ENCODE measurements at regions not wholly inside any gene's neighbourhood (a gene's known extent, or its start where the extent isn't known, plus 50 kb on each side); places are given as distances from the start of the nearest gene placed in this dataset.

DNA sequence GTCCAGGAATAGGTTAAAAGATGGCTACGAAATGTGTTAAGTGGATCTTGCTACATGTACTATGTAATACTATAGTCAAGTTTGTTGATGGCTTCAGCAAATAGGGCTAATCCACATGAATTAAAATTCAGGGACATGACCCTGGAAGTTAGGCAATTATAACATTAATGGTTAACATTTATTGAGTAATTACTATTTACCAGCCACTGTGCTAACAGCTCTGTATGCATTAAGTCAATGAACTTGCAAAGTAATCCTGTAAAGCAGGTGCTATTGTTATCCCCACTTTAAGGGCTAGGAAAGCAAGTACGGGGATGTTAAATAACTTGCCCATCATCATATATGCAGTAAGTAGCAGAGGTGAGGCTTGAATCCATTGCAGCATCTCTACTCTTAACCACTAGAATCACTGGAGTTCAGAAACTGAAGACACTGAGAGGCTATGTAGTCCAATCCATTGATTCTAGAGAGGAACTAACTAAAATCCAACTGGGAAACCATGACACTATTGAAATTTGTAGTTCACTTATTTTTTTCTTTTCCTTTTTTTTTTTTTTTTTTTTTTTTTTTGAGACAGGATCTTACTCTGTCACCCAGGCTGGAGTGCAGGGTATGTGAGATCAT, 77.5 kb upstream of the SPINK5 start:
- TF ChIP-seq POLR2A (IDR thresholded peaks at IDR 0.05; ENCODE audit: low read depth, low read length) (no peak), POLR2AphosphoS5 (IDR thresholded peaks at IDR 0.05; ENCODE audit: low read depth, low read length) (no peak), TAF1 (IDR thresholded peaks at IDR 0.05; ENCODE audit: borderline replicate concordance, low read depth, low read length) (no peak)
- DNase-seq (ENCODE audit: insufficient read length) (no peak), FAIRE-seq (no peak)

DNA sequence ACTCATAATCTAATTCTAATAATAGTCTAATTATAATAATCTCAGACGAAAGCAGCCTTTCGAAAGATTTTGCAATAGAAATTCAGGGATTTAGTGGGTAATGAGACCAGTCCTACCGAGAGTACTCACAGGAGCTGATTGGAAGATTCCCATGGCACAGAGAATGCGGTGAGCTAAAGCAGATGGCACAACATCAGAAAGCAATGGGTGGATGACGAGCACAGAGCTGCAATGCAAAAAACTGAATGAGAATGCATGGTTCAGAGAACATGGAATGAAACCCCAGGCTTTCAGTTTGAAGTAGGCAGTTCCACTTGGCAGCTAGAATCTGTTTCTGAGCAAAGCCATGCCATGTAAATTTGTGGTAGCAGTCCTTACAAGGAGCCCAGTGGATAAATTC, 78.2 kb upstream of the SPINK5 start:
- FAIRE-seq = no peak
- TF ChIP-seq TAF1 (IDR thresholded peaks at IDR 0.05; ENCODE audit: borderline replicate concordance, low read depth, low read length) (no peak), POLR2A (IDR thresholded peaks at IDR 0.05; ENCODE audit: low read depth, low read length) (no peak), POLR2AphosphoS5 (IDR thresholded peaks at IDR 0.05; ENCODE audit: low read depth, low read length) (no peak)
- no peak for DNase-seq (ENCODE audit: insufficient read length)

DNA sequence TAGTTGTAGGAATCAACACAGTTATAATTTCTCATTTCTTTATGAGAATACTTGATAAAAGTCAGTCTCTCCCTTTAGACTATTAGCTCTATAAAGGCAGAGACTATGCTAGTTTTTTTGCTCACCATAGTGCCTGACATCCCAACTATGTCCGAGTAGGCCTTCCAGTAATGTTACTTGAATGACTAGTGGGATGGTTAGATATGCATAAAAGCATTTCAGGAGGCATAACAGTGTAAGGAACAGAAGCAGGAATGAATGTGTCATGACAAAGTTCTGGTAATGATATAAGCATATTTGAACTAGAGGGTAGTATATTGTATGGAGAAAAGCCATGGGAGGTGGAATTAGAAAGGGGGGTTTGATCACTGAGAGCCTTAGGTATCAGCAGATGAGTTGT, 77.4 kb upstream of the C5orf46 start:
- DNase-seq (ENCODE audit: insufficient read length) (no peak), FAIRE-seq (no peak)
- TF ChIP-seq TAF1 (IDR thresholded peaks at IDR 0.05; ENCODE audit: borderline replicate concordance, low read depth, low read length) (no peak), POLR2A (IDR thresholded peaks at IDR 0.05; ENCODE audit: low read depth, low read length) (no peak)

DNA sequence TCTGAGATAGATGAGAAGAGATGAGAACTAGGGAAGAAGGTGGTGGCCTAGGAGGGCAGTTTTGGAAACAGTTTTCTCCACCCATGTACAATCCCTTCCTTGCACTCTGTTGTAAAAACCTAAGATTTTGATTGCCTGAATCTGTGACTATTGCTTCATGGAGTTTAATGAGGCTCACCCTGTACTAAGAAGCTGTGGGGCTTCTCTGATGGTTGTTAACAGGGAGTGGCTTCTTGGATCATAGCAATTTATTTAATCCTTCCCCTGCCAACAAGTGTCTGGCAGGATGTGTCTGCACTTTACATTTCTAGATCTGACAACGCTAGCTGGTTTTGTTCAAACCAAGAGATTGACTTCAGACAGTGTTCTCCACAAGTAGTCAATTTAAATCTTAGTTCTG, 74.7 kb upstream of the C5orf46 start:
- no peak for DNase-seq (ENCODE audit: insufficient read length)
- no peak for FAIRE-seq
- TF ChIP-seq TAF1 (IDR thresholded peaks at IDR 0.05; ENCODE audit: borderline replicate concordance, low read depth, low read length) (no peak), POLR2A (IDR thresholded peaks at IDR 0.05; ENCODE audit: low read depth, low read length) (no peak), POLR2AphosphoS5 (IDR thresholded peaks at IDR 0.05; ENCODE audit: low read depth, low read length) (no peak)

DNA sequence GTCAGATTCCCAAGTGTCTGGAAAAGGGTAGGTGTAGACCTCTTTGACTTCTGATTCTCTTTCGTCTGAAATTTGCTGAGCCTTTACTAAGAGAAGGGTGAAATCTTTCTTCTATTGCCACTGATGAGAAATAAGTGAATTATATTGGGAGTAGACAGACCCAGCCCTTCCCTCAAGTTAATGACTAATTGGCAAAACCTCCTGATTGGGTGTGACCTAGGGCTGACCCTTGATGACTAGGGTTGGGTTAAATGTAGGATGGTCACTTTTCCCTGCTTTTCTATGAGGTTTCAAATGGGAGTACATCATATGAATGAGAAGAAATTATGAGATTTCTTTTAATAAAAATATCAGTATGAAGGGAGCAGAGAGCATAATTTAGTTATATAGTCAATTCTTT, 73.4 kb upstream of the C5orf46 start:
- TF ChIP-seq POLR2AphosphoS5 (IDR thresholded peaks at IDR 0.05; ENCODE audit: low read depth, low read length) (no peak), POLR2A (IDR thresholded peaks at IDR 0.05; ENCODE audit: low read depth, low read length) (no peak), TAF1 (IDR thresholded peaks at IDR 0.05; ENCODE audit: borderline replicate concordance, low read depth, low read length) (no peak)
- DNase-seq (ENCODE audit: insufficient read length) (no peak), FAIRE-seq (no peak)

DNA sequence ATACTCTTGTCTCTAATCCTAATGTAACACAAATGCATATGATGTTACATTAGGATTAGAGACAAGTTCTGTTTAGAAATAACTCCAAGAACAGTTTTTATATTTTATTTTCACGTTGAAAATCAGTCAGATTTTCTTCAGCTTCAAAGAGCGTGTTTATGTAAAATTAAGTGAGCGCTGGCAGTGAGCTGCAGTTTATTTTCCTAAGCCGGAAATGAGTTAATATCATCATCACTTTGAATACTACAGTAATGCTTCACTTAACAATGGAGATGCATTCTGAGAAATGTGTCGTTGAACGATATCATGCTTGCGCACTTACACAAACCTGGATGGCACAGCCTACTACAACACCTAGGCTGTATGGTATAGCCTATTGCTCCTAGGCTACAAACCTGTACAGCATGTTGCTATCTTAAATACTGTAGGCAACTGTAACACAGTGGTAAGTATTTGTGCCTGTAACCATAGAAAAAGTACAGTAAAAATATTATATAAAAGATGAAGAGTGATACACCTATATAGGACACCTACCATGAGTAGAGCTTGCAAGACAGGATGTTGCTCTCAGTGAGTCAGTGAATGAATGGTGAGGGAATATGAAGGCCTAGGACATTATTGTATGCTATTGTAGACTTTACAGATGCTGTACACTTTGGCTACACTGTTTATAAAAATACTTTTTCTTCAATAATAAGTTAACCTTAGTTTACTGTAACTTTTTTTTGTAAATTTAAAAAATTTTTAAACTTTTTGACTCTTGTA, 65.9 kb upstream of the C5orf46 start:
- TF ChIP-seq POLR2A (IDR thresholded peaks at IDR 0.05; ENCODE audit: low read depth, low read length) (no peak), POLR2AphosphoS5 (IDR thresholded peaks at IDR 0.05; ENCODE audit: low read depth, low read length) (no peak), TAF1 (IDR thresholded peaks at IDR 0.05; ENCODE audit: borderline replicate concordance, low read depth, low read length) (no peak)
- no peak for DNase-seq (ENCODE audit: insufficient read length)

DNA sequence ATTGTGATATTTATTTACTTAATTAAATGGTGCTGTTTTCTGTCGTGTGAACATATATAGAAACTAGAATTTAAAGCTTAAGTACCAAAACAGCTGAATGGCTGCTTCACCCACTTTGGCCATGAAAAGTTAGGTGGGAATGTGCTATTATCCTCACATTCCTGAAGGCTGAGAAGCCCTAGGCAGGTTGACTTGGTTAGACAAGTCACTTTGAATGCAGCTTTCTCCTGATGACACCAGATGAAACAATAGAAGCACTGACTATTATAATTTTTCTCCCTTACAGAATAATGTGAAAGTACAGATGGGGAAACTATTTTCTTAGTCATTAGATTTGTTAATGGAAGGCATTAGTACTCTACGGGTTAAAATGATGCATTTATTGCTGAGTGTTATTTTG, 65.1 kb upstream of the C5orf46 start:
- TF ChIP-seq POLR2A (IDR thresholded peaks at IDR 0.05; ENCODE audit: low read depth, low read length) (no peak), POLR2AphosphoS5 (IDR thresholded peaks at IDR 0.05; ENCODE audit: low read depth, low read length) (no peak), TAF1 (IDR thresholded peaks at IDR 0.05; ENCODE audit: borderline replicate concordance, low read depth, low read length) (no peak)
- FAIRE-seq (no peak), DNase-seq (ENCODE audit: insufficient read length) (no peak)

More for the DNA sequence above, 65.9 kb upstream of the C5orf46 start:
- no peak for FAIRE-seq

DNA sequence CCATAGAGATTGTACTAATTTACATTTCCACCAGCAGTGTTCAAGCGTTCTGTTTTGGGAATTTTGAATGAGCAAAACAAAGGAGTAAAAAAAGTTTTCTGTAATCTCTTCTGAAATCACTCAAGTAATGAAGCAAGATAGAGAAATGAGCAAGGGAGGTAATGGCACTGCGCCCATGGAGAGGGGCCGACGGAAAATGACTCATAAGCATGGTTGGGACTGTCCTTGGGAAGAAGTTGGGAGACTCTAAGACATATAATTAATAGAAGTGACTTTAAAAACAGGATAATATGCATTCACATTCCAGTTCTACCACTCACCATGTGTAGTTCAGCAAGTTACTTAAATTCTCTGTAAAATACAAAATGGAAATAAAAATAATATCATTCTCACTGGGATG, 62.5 kb upstream of the C5orf46 start:
- DNase-seq (ENCODE audit: insufficient read length) (no peak), FAIRE-seq (no peak)
- TF ChIP-seq TAF1 (IDR thresholded peaks at IDR 0.05; ENCODE audit: borderline replicate concordance, low read depth, low read length) = no peak
- TF ChIP-seq POLR2AphosphoS5 (IDR thresholded peaks at IDR 0.05; ENCODE audit: low read depth, low read length) = no peak
- TF ChIP-seq POLR2A (IDR thresholded peaks at IDR 0.05; ENCODE audit: low read depth, low read length) = no peak

DNA sequence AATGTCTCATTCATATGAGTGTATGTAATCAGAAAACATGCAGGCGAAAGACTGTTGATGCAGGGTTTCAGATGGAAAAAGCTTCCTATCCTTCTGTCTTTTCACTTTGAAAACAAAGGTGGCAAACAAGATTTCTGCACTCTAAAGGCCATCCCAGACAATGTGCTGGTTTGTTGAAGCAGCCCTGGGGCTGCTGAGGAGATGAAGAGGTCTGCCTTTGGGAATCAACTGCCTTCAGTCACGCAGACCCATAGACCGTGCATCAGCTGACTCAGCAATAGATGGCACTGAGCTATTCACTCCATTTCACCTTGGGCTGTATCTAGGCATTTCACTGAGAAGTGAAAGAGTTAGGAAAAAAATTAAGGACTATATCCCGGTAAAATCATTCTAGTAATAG, 60.5 kb upstream of the C5orf46 start:
- DNase-seq (ENCODE audit: insufficient read length) (no peak), FAIRE-seq (no peak)
- no peak for TF ChIP-seq POLR2A (IDR thresholded peaks at IDR 0.05; ENCODE audit: low read depth, low read length)
- no peak for TF ChIP-seq POLR2AphosphoS5 (IDR thresholded peaks at IDR 0.05; ENCODE audit: low read depth, low read length)
- no peak for TF ChIP-seq TAF1 (IDR thresholded peaks at IDR 0.05; ENCODE audit: borderline replicate concordance, low read depth, low read length)

DNA sequence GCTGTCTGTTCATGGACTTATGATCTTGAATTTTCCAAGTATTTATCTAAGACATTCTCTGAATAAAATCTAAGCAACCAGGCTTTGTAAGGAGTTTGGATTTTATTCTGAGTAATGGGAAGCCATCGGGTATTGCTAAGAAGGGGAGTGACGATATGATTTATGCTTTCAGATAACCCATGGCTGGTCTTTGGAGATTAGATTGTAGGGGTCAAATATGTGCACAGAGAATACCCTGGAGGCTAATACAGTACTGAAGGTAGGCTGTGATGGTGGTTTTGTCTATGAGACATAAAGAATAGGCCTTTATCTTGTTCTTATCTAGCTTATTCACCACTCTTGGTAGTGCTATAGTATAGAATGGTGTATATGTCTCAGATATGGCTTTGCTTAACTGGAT, 60.0 kb upstream of the C5orf46 start:
- TF ChIP-seq TAF1 (IDR thresholded peaks at IDR 0.05; ENCODE audit: borderline replicate concordance, low read depth, low read length) (no peak), POLR2AphosphoS5 (IDR thresholded peaks at IDR 0.05; ENCODE audit: low read depth, low read length) (no peak), POLR2A (IDR thresholded peaks at IDR 0.05; ENCODE audit: low read depth, low read length) (no peak)
- FAIRE-seq (no peak), DNase-seq (ENCODE audit: insufficient read length) (no peak)

DNA sequence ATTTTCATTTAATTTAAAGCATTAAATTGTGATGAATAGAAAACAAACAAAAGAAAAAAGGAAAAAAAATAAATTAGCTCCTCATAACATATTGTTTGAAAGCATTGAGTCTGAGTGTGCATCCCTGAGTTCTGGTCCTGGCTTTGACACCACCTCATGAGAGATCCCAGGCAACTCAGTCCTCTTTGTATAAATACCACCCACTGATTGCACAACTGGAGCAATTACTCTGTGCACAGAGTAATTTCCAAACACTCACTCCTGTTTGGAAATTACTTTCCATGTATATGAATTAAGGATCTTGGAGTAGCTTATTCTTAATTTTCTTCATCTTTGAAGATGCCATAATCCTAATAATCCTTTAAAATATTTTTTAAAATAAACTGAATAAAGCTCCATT, 59.4 kb upstream of the C5orf46 start:
- no peak for FAIRE-seq
- TF ChIP-seq POLR2A (IDR thresholded peaks at IDR 0.05; ENCODE audit: low read depth, low read length) (no peak), TAF1 (IDR thresholded peaks at IDR 0.05; ENCODE audit: borderline replicate concordance, low read depth, low read length) (no peak), POLR2AphosphoS5 (IDR thresholded peaks at IDR 0.05; ENCODE audit: low read depth, low read length) (no peak)
- DNase-seq (ENCODE audit: insufficient read length) = no peak
